HG03520 (cell line): ENCODE measurements at regions not wholly inside any gene's neighbourhood (a gene's known extent, or its start where the extent isn't known, plus 50 kb on each side); places are given as distances from the start of the nearest gene placed in this dataset.
"Not testable (repeated sequence)": the region's sequence is repeated elsewhere in the genome, so short reads cannot be mapped to it uniquely, and the experiment has no call there.

Experiments used
- ATAC-seq: cut with Tn5 transposase; IDR thresholded peaks from one replicate; pipeline ENCODE4 v1.9.1; 2021; ENCODE audit warnings: mild to moderate bottlenecking, moderate library complexity; ENCODE audit not compliant: unreplicated experiment

DNA sequence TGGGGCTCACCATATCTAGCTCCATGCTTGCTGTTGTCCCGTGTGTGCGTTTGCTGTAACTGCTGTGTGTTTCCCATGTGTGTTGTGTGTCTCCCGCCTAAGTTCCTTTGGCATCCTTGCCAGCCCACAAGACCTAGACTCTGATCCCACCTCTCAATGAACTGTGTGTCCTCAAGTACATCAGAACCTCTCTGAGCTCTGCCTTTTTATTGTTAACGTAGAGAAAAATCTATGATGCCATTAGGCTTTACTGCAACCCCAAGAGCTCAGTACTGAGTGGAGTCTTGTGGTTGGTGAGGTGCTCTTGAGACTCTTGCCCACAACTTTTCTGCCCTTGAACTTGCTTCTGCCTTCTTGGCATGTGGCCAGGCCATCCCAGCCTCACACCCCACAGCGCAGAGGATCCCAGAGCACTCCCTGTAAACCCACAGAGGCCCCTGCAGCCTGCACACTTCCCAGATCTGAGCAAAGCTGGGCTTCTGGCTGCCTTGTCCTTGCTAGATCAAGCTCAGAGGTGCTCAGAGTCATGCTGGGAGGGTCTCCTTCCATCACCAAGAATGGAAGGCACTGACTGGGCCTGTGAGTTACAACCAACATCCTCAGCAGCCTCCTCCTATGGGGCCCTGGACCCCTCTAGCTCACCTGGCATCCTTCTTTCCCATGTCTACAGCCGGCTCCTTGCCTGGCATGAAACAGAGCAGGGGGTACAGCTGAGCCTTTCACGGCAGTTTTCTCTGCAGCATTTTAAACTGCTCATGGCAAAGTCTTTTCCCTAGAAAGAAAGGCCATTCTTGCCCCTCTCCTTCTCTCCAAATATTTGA lies 643.4 kb downstream of the ACTR3B start:
- ATAC-seq = no peak

DNA sequence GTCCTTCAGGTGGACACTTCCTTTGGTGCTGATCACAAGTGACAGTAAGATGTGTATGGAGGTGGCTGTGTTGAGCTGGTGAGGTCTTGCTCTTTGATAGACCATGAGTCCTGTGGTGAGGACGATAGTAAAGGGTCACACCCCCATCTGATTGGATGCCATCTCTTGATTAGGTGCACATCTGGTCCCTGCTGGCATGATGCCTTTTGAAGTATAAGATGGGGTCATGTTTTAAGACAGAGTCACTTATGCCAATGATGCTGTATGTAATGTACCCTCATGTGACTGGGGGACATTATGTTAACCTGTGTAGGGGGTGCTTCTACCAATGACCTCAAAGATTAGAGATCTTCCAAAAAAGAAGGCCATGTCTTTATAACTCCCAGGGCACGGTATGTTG lies 644.6 kb downstream of the ACTR3B start:
- no peak for ATAC-seq

DNA sequence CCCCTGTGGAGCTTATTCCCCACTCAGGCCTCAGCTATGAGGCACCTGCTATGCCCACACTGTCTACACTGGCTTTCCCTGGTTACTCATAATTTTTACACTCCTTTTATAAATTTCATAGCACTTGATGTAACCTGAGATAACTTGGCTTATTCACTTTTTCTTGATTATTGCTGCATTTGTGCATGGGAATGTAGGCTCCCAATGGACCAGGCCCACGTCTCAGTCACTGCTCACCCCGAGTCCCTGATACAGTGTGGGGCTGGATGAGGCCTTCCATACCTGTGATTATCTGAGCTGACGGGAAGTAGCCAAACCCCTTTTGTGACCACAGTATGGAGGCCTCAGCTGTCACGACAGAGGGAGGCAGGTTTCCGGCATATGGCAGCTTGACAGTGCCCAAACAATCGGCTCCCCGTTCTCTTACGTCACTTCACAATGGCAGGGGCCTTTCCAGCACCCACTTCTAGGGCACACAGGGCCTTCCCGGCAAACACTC lies 645.3 kb downstream of the ACTR3B start:
- ATAC-seq = no peak

DNA sequence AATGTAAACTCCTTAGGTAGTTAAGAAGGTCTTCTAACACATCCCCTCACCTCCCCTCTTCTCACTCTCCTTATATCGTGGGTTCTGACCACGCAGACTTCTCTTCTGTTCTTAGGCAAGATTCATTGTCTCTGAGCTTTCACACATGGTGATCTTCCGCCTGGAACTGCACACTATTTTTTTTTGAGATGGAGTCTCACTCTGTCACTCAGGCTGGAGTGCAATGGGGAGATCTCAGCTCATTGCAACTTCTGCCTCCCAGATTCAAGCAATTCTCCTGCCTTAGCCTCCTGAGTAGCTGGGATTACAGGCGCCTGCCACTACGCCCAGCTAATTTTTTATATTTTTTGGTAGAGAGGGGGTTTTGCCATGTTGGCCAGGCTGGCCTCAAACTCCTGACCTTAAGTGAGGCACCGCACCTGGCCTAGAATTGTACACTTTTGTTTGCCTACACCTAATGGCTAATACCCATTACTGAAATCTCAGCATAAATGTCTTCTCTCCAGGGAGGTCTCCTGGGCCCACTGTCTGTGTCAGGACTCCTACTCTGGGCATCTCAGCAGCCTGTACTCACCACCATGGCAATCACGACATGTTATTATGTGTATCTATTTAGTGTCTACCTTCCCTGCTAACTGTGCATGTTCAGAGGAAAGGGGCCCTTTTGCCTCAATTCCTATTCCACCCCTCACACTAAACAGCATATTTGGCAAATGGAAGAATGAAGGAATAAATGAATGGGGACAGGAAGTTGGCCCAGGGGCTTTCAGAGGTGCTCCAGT lies 646.3 kb upstream of the DPP6 start:
- no peak for ATAC-seq

DNA sequence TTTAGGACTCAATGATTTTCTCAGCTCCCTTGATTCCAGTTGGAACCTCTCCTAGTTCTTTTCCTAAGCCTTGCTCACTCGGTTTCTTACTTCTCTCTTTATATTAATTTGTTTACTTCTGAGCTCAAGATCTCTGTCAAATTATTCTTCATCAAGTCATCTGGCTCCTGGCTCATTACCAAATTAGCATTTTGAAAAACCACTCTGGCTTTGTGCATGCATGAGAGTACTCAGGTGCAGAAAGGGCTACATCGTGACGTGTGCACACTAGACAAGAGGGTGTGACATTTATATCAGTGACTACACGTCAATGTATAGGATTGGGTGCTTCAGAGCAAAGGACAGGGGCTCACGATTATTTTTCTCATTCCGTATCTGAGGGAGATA lies 645.7 kb upstream of the DPP6 start:
- ATAC-seq = no peak

DNA sequence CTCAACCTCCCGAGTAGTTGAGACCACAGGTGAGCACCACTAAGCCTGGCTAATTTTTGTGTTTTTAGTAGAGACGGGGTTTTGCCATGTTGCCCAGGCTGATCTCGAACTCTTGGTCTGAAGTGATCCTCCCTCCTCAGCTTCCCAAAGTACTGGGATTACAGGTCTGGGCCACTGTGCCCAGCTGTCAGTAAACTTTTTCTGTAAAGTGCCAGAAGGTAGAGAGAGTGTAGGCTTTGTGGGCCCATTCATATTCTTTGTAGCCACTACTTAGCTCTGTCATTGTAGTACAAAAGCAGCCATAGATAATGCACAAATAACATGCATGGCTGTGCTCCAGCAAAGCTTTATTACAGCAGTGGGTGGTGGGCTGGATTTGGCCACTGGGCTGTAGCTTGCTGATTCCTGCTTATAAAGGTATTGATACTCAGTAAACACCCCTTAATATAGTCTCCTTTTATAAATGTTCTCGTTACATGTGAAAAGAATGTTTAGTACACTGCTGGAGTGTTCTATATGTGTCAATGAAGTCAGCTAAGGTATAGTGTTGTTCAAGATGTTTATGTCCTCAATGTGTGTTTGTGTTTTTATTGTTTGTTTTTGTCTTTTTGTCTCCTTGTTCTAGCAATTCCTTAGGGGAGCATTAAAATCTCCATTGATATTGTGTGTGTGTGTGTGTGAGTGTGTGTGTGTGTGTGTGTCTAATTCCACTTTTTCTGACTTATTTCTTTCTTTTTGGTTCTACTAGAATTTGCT lies 644.7 kb upstream of the DPP6 start:
- no peak for ATAC-seq

DNA sequence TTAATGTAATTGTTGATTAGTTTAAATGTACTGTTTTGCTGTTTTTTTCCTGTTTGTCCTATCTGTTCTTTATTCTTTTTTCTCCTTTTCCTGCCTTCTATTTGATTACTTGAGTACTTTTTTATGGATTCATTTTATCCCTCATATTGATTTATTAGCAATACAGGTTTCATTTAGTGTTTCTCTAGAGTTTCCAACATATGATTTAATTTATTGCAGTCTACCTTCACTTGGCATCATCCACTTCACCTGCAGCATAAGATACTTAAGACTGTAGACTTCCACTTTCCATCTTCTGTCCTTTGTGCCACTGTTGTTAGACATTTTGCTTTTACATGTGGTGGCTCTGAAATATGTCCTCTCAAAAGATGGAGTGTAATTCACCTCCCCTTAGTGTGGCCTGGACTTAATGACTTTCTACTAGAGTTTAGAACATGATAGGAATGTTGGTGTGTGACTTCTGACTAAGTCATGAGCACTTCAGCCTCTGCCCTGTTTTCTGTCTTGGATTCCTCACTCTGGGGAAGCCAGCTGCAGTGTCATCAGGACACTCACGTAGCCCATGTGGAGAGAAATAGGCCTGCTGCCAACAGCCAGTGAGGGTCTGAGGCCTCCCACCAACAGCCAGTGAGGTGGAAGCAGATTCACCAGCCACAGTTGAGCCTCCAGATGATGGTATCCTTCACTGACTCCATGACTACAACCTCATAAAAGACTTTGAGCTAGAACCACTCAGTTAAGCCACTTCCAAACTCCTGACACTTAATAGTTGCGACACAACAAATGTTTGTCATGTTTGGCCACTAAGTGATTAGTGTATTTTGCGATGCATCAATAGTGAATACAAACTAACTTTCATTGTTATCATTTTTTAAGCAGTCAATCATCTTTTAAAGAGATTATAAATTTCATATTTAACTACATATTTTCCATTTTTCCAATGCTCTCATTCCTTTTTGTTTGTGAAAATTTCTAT lies 643.5 kb upstream of the DPP6 start:
- ATAC-seq = no peak

DNA sequence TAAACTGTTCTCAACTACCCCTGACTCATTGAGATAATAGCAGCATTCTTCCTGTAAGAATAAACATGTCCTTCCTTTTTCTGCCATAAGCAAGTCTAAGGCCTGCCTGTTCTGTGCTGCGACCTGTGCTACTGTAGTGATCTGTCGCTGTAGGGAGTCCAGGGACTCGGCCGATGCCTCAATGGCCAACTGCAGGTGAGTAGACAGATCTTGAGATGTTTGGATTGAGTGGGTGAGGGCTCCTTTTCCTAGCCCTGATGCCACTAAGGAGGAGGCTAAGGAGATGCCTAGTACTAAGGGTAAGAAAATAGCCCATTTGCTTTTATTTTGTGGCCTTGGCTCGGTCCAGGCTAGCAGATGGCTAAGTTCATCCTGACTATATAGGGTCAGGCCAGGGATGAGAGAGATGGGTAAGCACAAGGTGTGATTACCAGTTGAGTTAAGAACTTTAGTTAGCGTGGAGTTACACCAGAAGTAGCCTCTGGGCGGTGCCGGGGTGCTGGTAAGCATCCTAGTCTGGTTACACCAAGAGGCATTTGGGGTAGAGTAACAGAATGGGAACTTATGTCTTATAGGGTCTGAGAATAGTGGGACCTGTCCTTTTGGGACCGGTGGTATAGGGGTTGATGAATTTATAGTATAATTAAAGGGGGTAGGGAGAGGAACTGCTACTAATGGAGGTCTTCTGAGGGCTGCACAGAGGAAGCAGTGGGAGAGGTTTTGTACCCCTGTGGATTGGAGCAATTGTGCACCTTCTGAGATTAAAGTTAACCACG lies 642.4 kb upstream of the DPP6 start:
- ATAC-seq = not testable (repeated sequence)

DNA sequence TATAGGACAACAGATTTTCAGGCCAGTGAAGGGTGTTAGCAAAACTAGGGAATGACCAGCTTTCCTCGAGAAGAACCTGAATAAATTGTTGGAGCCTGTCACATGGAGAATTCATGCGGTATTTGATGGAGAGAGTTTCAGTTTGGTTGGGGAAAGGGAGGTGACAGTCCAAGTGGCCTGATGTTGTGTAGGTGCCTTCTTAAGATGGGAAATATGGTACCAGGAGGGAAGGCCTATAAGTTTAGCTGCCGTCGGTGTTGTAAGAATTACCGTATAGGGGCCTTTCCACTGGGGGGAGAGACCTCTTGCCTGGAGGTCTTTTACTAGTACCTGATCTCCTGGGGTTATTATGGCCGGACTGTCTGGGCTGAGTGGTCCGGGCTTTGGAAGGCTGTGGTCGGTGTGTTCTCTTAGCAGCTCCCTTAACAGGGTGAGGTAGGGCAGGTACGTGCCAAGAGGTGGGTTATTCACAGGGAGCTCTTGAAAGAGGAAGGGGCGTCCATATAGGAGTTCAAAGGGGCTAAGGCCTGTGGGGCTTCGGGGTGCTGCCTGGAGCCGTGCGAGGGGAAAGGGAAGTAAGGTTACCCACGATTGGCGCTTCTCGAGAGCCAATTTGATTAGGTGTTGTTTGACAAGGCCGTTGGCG lies 641.1 kb upstream of the DPP6 start:
- ATAC-seq = not testable (repeated sequence)

DNA sequence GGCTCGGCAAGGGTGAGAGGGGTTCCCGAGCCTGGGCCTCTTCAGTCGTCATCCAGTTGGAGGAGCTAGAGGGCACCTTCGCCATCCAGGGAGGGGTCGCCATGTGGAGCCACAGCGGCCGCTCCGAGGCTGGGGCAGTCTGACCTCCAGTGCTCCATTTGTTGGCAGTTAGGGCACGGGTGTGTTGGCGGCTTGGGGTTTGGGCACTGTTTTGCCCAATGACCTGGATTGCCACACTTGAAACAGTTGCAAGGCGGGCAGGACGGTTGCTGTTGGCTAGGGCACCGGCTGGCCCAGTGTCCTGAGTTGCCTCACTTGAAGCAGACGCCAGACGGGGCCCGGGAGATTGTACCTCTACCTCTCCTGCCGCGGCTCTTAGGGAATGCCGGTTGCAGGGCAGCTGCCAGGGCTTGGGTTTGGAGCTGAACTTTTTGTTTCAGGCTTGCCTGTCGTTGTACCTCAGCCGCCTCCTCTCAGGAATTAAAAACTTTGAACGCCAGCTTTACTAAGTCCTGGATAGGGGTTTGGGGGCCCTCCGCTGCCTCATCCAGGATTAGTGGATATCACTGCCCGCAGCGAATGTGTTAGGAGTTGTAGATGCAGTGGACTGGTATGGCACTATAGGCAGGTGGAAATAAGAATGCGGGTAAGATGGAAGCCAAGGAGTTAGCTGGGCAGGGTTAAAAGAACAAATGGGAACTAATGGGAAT lies 639.9 kb upstream of the DPP6 start:
- not testable (repeated sequence) for ATAC-seq

DNA sequence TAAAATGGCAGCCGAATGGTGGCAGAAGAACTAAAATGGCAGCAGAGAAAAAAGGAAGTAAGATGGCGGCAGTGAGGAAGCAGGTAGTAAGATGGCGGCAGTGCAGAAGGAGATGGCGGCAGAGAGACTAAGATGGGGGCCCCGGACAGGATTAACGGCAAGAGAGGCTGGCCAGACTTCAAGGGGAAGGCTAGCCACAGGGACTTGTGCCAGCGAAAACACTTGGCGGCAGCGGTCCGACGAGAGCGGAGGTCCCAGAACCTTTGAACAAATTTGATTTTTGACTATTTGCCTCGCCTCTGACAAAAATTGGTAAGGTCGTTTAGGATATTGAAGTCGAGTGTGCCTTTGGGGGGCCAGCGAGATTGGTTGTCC lies 639.4 kb upstream of the DPP6 start:
- ATAC-seq = not testable (repeated sequence)

DNA sequence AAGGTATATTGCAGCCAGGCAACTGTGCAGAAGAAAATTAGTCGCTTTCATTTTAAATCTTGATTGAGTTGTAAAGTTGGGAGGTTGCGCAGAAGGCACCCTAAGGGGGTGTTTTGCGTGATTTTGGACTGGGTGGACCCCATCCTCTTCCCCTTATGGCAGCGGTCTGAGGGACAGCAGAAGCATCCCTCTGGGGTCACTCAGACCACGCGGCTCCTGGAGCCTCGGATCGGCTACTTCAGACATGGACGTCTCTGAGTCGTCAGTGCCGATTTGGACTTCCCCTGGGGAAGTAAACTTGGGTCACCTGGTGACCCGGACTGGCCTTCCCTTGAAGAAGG lies 639.0 kb upstream of the DPP6 start:
- no peak for ATAC-seq

DNA sequence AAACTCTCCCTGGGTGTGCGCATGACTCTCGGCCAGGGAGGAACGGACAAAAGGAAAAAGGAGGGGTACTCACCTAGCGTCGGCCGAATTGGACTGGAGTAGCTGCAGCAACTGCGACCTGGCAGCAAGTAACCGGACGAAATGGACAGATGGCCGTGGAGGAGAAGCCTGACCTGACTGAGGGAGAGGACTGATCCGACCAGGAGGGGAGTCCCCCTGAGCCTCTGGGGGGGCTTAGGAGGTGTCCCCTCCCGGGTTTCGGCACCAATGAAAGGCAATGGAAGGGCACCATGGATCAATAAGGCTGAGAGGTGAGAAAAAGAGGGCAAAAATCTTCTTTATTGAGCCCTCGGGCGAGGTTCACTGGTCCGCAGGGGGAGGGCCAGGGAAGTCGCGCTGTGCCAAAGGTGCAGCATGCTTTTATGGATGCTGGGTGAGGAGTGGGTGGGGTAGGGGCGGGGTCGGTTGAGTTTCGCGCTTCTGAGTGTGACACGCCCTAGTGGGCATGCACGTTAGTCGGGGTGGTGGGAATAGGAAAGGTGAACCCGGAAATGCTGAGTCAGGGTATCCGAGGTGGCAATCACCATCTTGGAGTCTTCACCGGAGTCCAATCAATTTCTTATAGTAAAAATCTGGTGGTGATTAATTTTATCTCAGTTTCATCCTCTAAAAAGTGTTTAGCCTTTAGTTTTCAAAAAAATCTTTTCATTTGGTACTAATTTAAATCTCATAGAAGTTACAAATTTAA lies 638.5 kb upstream of the DPP6 start:
- no peak for ATAC-seq

DNA sequence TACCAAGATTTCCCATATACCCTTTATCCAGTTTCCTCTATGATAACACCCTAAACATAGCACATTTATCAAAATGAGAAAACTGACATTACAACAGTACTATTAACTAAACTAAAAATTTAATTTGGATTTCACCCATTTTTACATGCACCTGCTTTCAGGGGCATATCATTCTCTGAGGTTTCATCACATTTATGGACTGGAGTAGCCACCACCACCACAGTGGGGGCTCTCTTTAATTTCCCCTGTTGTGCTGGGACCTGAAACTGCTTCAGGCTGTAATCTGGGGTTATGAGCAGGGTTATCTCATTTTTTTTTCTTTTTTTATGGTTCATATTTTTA lies 637.9 kb upstream of the DPP6 start:
- no peak for ATAC-seq

DNA sequence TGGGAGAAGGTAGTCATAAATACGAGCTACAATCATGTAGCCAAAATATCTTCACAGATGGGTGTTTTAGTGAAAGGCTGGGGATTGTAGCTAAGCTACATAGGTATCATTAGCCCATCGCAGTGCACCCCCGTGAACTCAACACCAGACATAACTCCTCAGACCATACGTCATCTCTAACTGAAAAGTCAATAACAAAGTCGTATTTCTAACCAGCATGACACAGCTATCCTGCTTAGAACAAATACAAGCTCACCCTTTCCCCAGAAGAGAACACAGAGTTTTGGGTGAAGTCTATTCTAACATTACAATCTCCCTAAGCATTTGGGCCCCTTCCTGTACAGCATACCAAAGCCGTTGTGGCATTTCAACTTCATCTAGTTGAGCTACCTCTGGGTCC lies 636.6 kb upstream of the DPP6 start:
- no peak for ATAC-seq

DNA sequence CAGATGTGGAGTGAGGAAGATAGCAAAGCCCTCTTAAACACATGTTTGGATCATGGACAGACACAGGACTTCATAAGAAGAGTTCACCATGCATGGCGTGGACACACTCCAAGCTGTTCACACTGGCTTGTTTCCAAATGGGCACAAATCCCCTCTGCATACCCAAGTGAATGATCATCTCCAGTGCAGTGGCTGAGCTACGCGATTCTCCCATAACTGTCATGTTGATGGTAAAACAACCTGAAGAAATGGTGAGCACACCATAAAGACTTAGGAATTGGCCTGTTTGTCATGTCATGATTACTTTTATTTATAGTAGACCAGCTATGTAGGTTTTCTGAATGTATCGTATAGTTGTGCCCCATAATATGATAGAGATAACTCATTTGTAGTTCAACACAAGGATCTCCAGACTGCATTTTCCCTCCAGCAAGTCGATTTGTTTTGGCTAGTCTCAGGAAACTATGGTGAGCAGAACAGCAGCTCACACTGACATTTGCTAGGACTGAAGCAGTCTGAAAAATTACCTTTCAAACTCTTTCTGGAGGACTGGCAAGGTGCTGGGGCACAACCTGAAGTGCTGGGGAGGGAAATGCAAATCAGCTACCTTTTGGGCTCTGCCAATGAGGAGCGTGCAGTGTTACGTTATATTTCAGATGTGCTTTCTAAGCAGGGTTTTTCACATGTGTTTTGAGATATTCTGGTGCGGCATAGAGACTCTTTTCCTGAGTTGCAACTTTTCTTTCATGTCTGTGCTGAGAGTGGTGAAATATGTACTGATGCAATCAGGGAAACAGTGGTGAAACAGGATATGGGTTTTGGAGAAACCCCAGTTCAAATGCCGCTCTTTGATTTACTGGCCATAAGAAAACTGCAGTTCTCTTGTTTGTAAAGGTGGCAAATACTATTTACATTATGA lies 629.6 kb upstream of the DPP6 start:
- ATAC-seq = no peak

DNA sequence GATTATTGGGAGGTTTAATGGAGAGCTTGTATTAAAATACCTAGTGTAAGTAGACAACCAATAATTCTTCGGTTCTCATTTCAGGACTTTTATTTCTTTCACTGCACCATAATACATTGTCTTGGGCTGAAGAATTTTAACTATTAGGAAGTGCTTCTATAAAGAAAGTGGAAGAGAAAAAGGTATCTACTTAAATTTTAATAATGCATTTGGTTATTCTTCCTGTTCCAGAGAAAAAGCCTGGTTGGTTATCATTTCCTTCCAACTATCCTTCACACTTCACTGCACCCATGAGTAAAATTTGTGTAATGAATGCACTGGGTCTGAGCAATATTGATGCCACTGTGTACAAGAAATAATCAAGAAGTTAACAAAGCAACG lies 629.0 kb upstream of the DPP6 start:
- ATAC-seq = no peak
